Lung (tissue), 11 donors: ENCODE measurements at regions not wholly inside any gene's neighbourhood (a gene's known extent, or its start where the extent isn't known, plus 50 kb on each side); places are given as distances from the start of the nearest gene placed in this dataset.

Source experiments
- ATAC-seq: fragments of 200-7000 bp; cut with Tn5 transposase; one replicate; pipeline ENCODE4 v1.9.1; 2020; ENCODE audit warnings: moderate number of reproducible peaks; ENCODE audit not compliant: insufficient read depth, low FRiP score
- DNase-seq, 3 donors: peaks; one replicate each; pipeline ENCODE4 v3.0.0-alpha.2; 2013 to 2017
- H3K27ac ChIP-seq, 2 donors: one replicate each; pipeline ENCODE4 v1.5.1; 2013; ENCODE audit warnings: mild to moderate bottlenecking in 2 of 2, moderate library complexity in 2 of 2, control low read depth in 1 of 2, inconsistent platforms in 1 of 2, low read depth in 1 of 2, low read length in 1 of 2
- H3K27me3 ChIP-seq, 3 donors: one replicate each; pipeline ENCODE4 v1.5.1; 2013; ENCODE audit warnings: low read length in 2 of 3; ENCODE audit not compliant: control insufficient read depth in 3 of 3, insufficient read depth in 3 of 3
- H3K36me3 ChIP-seq, 4 donors: one replicate each; pipeline ENCODE4 v1.5.1; 2013; ENCODE audit warnings: low read length in 4 of 4, mild to moderate bottlenecking in 1 of 4, moderate library complexity in 1 of 4; ENCODE audit not compliant: control insufficient read depth in 4 of 4, insufficient read depth in 4 of 4
- H3K4me1 ChIP-seq, 5 donors: one replicate each; pipeline ENCODE4 v1.5.1; 2013; ENCODE audit warnings: low read length in 5 of 5, mild to moderate bottlenecking in 2 of 5, moderate library complexity in 1 of 5; ENCODE audit not compliant: control insufficient read depth in 5 of 5, insufficient read depth in 5 of 5
- H3K4me3 ChIP-seq: one replicate; pipeline ENCODE4 v1.5.1; 2013; ENCODE audit warnings: mild to moderate bottlenecking, control low read depth, moderate library complexity
- H3K9ac ChIP-seq, 2 donors: one replicate each; pipeline ENCODE4 v1.5.1; 2013; ENCODE audit warnings: low read length in 2 of 2, control low read depth in 1 of 2; ENCODE audit not compliant: insufficient read depth in 1 of 2
- H3K9me3 ChIP-seq, 4 donors: one replicate each; pipeline ENCODE4 v1.5.1; 2013; ENCODE audit warnings: low read length in 3 of 4, mild to moderate bottlenecking in 1 of 4, moderate library complexity in 1 of 4; ENCODE audit not compliant: control insufficient read depth in 4 of 4, insufficient read depth in 3 of 4
- CTCF ChIP-seq: IDR thresholded peaks from 2 replicates; pipeline ENCODE4 v1.5.1; 2012; ENCODE audit warnings: mild to moderate bottlenecking; ENCODE audit errors: control extremely low read depth, extremely low read depth
- WGBS, 2 donors: extraction: QIAGEN DNeasy Blood & Tissue Kit; methylation state at CpG; one replicate each; pipeline ENCODE4 v1.1.7; 2013; 5-methylcytosine and 5-hydroxymethylcytosine counted together
- donor health status: control.
- donor health status: control.
- donor health status: Bipolar disorder and iron deficiency.
- donor health status: healthy.
- donor health status: DM: yes; HTN: yes; CAD: no.

- Histone ChIP-seq H3K36me3 (no peaks in the 10 kb centered on the region), H3K4me1 (no peaks in the 10 kb centered on the region), H3K9ac (no peak overlapping the region), H3K27me3 (no peaks in the 10 kb centered on the region), H3K9me3 (no peaks in the 10 kb centered on the region), H3K27ac (no peak overlapping the region), H3K4me3 (no peak overlapping the region)
- no peak for DNase-seq
- TF ChIP-seq CTCF, result no peak
- ATAC-seq, result no peak
- 69 to 79% methylated on average over 3 of the region's 3 CpGs for WGBS, 2 donors
Measured at GRCh38 chr13:83008212-83008929, 873.9 kb downstream of the SLITRK1 start.

- no peak for DNase-seq
- Histone ChIP-seq H3K4me3 (no peak overlapping the region), H3K9ac (no peak overlapping the region), H3K27ac (no peak overlapping the region), H3K9me3 (no peaks in the 10 kb centered on the region), H3K4me1 (no peaks in the 10 kb centered on the region), H3K36me3 (no peaks in the 10 kb centered on the region), H3K27me3 (no peaks in the 10 kb centered on the region)
- ATAC-seq, result no peak
- TF ChIP-seq CTCF, result no peak
Measured at GRCh38 chr13:83007226-83007625, 875.0 kb downstream of the SLITRK1 start.

GRCh38 chr13:83003185-83003584 lies 879.1 kb downstream of the SLITRK1 start:
- ATAC-seq, result no peak
- no peaks in the 10 kb centered on the region for H3K9me3 ChIP-seq
- no peaks in the 10 kb centered on the region for H3K4me1 ChIP-seq
- H3K27ac ChIP-seq, result no peak overlapping the region
- H3K4me3 ChIP-seq, result no peak overlapping the region
- no peak for DNase-seq
- H3K36me3 ChIP-seq, result no peaks in the 10 kb centered on the region
- H3K27me3 ChIP-seq, result no peaks in the 10 kb centered on the region
- no peak for TF ChIP-seq CTCF
- H3K9ac ChIP-seq, result no peak overlapping the region

GRCh38 chr13:82993417-82993816 lies 888.9 kb downstream of the SLITRK1 start:
- WGBS, 2 donors, result 79 to 88% methylated on average over 2 of the region's 2 CpGs
- no peak for TF ChIP-seq CTCF
- no peak for DNase-seq

More at GRCh38 chr13:82993417-82993816, 888.9 kb downstream of the SLITRK1 start:
- Histone ChIP-seq H3K36me3 (no peaks in the 10 kb centered on the region), H3K27me3 (no peaks in the 10 kb centered on the region), H3K9ac (no peak overlapping the region), H3K4me3 (no peak overlapping the region), H3K4me1 (no peaks in the 10 kb centered on the region), H3K27ac (no peak overlapping the region), H3K9me3 (no peaks in the 10 kb centered on the region)
- ATAC-seq, result no peak
